Effector CD4-positive, alpha-beta T cell (primary cell): ENCODE measurements at regions not wholly inside any gene's neighbourhood (a gene's known extent, or its start where the extent isn't known, plus 50 kb on each side); places are given as distances from the start of the nearest gene placed in this dataset.
A peak's percentile ranks its signal among the peaks of the same experiment; 100 is the strongest.
"Not testable (repeated sequence)": the region's sequence is repeated elsewhere in the genome, so short reads cannot be mapped to it uniquely, and the experiment has no call there.

Experiments used
- DNase-seq: peaks from one replicate; pipeline ENCODE4 v3.0.0-alpha.2; 2020

- DNase-seq: not testable (repeated sequence)
Measured at GRCh38 chr19:27419217-27419616, 1793.7 kb downstream of the UQCRFS1 start.

- no peak for DNase-seq
Measured at GRCh38 chr19:27393591-27393990, 1819.4 kb downstream of the UQCRFS1 start.

- peak; percentile 1 for DNase-seq
Measured at GRCh38 chr19:27392027-27392632, 1820.8 kb downstream of the UQCRFS1 start.

GRCh38 chr19:27379306-27379705 lies 1833.6 kb downstream of the UQCRFS1 start:
- DNase-seq: not testable (repeated sequence)

- not testable (repeated sequence) for DNase-seq
Measured at GRCh38 chr19:27369603-27370002, 1843.3 kb downstream of the UQCRFS1 start.

GRCh38 chr19:27362438-27362837 lies 1850.5 kb downstream of the UQCRFS1 start:
- not testable (repeated sequence) for DNase-seq

GRCh38 chr19:27355581-27355980 lies 1857.4 kb downstream of the UQCRFS1 start:
- not testable (repeated sequence) for DNase-seq
